MG63 (cell line): ENCODE measurements at regions not wholly inside any gene's neighbourhood (a gene's known extent, or its start where the extent isn't known, plus 50 kb on each side); places are given as distances from the start of the nearest gene placed in this dataset.
"Not testable (repeated sequence)": the region's sequence is repeated elsewhere in the genome, so short reads cannot be mapped to it uniquely, and the experiment has no call there.

Source experiments
- DNase-seq: peaks from one replicate; pipeline ENCODE4 v3.0.0-alpha.2; 2020
- H3K27me3 ChIP-seq: fragments of 250-450 bp; sonication (Bioruptor Pico); 2 replicates; pipeline ENCODE4 v1.5.1; 2020; ENCODE audit warnings: mild to moderate bottlenecking, moderate library complexity
- H3K36me3 ChIP-seq: fragments of 250-450 bp; sonication (Bioruptor Pico); 2 replicates; pipeline ENCODE4 v1.5.1; 2020; ENCODE audit warnings: mild to moderate bottlenecking, moderate library complexity
- H3K4me3 ChIP-seq: fragments of 250-450 bp; sonication (Bioruptor Pico); 2 replicates; pipeline ENCODE4 v1.5.1; 2020; ENCODE audit warnings: mild to moderate bottlenecking, moderate library complexity
- H3K9me3 ChIP-seq: fragments of 250-450 bp; sonication (Bioruptor Pico); 2 replicates; pipeline ENCODE4 v1.5.1; 2020; ENCODE audit warnings: mild to moderate bottlenecking, moderate library complexity

DNA sequence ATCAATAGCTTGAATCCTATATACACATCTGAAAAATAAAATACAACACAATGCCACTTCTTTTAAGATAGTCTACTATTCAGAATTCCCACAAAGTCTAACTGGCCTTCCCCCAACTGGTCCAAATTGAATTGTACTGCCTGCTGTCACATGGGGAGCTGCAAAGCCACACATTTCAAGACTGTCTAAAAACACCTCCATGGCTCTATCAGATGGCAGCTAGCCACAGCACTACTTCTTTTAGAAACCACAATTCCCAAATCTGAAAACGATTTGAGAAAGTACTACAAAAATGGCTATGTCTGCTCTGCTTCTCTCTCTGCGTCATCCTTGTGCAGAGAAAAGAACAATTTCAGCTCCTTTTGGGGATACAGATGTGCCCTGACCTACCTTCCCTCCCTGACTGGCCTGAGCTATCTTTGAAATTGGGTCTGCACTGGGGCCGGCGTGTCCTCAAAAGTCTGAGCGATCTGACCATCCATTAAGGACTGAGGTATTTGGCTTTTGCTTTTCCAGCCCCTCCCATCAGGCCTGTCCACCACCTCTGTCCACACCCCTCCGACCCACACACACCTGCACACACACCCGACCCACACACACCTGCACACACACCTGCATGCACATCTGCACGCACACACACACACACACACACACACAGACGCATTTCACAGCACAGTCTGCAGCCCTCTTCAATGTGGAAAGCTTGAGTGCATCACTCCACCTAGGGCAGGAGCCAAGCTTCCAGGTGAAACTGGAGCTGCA lies 68.6 kb upstream of the IPO5 start:
- Histone ChIP-seq H3K9me3 (no peaks in the 10 kb centered on the region), H3K27me3 (no peaks in the 10 kb centered on the region), H3K4me3 (no peak overlapping the region), H3K36me3 (no peaks in the 10 kb centered on the region)
- no peak for DNase-seq

DNA sequence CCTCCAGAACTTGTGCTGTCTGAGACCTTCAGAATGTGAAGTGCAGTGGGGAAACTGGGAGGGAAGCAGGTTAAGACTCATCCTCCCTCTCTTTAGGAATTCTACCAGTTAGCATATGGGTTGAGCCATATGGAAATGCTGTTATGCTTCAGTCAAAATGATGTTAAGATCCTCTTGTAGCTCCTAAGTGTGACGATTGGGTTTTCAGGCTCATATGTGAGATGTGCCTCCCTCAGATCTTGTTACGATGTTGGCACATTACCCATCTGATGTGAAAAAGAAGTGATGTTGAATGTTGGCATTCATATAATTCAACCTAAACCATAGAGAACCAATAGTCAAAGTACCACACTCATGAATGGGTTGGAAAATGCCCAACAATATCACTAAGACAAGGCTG lies 67.8 kb upstream of the IPO5 start:
- no peaks in the 10 kb centered on the region for H3K27me3 ChIP-seq
- no peak overlapping the region for H3K4me3 ChIP-seq
- H3K9me3 ChIP-seq = no peaks in the 10 kb centered on the region
- no peak for DNase-seq
- no peaks in the 10 kb centered on the region for H3K36me3 ChIP-seq

GRCh38 chr13:97889803-97890202 lies 63.7 kb upstream of the IPO5 start:
- H3K9me3 ChIP-seq = peaks cover 3% of the 10 kb centered on the region
- H3K27me3 ChIP-seq = no peaks in the 10 kb centered on the region
- no peaks in the 10 kb centered on the region for H3K36me3 ChIP-seq
- DNase-seq = no peak
- H3K4me3 ChIP-seq = no peak overlapping the region

DNA sequence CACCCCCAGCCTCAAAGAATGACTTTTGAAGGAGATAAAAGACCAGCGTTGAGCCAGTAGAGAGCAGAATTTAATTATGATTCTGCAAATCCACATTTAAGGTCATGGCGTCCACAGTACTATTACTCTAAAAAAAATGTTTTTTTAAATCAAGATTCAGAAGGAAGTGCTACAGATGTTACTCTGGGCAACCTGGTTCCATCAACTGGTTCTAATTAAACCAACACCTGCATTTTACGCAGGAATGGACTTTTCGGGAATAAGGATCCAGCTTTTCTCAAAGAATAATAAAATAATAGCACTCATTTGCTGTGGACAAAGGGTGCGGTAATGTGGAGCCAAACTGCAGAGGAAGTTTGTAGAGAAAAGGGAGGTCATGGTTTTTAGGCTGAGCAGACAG lies 62.9 kb upstream of the IPO5 start:
- H3K36me3 ChIP-seq = no peaks in the 10 kb centered on the region
- DNase-seq = no peak
- H3K27me3 ChIP-seq = no peaks in the 10 kb centered on the region
- H3K9me3 ChIP-seq = peaks cover 3% of the 10 kb centered on the region
- H3K4me3 ChIP-seq = no peak overlapping the region

DNA sequence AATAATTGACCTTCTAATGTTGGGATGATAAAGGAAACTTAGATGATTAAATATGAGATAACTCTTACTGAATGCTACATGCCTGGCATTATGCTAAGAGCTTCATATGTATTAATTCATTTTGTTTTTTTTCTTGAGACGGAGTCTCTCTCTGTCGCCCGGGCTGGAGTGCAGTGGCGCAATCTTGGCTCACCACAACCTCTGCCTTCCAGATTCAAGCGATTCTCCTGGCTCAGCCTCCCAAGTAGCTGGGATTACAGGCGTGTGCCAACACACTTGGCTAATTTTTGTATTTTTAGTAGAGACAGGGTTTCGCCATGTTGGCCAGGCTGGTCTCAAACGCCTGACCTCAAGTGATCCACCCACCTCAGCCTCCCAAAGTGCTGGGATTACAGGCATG lies 61.5 kb upstream of the IPO5 start:
- not testable (repeated sequence) for H3K9me3 ChIP-seq, H3K4me3 ChIP-seq, H3K36me3 ChIP-seq, H3K27me3 ChIP-seq
- peak; percentile 46 for DNase-seq

DNA sequence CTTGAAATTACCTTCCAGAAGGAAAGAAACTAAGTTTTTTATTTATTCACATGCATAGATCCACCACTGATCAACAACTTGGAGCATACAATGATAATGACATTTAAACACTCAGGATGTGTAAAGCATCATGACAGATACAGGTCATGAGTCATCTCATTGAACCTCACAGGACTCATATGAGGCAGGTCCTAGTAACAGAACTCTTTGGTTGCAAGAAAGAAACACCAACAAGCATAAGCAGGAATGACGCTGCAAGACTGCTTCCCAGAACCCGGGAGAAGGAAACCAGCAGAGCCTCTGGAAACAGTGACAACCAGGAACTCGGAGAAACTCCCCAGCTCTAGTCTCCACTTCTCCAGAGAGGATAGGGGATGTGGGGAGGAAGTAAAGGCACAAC lies 60.8 kb upstream of the IPO5 start:
- Histone ChIP-seq H3K4me3 (no peak overlapping the region), H3K36me3 (no peaks in the 10 kb centered on the region), H3K9me3 (peaks cover 5% of the 10 kb centered on the region), H3K27me3 (no peaks in the 10 kb centered on the region)
- DNase-seq = no peak

DNA sequence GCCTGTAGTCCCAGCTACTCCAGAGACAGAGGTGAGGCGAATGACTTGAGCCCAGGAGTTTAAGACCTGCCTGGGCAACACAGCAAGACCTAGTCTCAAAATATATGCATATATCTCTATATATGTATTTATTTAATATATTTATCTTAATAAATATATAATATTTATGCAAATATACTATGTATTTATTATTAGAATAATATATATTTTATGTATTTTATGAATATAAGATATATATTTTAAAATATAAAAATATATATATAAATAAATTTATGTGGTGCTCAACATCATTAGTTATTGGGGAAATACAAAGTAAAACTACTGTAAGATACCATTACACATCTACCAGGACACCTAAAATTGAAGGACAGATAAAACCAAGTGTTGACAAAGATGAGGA lies 58.1 kb upstream of the IPO5 start:
- no peaks in the 10 kb centered on the region for H3K36me3 ChIP-seq
- no peak for DNase-seq
- no peak overlapping the region for H3K4me3 ChIP-seq
- H3K27me3 ChIP-seq = no peaks in the 10 kb centered on the region
- peaks cover 5% of the 10 kb centered on the region for H3K9me3 ChIP-seq

- no peaks in the 10 kb centered on the region for H3K36me3 ChIP-seq
- H3K9me3 ChIP-seq = peaks cover 5% of the 10 kb centered on the region
- no peak overlapping the region for H3K4me3 ChIP-seq
- no peaks in the 10 kb centered on the region for H3K27me3 ChIP-seq
- no peak for DNase-seq
Observed at GRCh38 chr13:97896446-97896845, 57.0 kb upstream of the IPO5 start.

DNA sequence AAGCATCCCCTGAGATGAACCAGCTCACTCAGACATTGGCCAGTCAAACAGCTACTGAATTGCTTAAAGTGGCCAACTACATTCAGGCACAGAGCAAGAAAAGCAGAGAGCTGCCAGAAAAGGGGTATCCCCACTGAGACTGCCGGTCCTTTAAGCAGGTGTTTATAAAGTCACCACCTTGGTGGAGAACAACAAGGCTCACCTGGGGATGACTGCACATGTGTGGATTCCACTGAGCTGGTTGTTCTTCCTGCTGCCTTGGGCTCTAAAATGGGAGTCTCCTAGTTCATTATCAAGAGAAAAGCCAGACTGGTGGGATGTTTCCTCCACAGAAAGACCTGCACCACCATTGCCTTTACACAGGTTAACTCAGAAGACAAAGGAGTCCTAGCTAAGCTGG lies 51.8 kb upstream of the IPO5 start:
- no peak overlapping the region for H3K4me3 ChIP-seq
- H3K36me3 ChIP-seq = no peaks in the 10 kb centered on the region
- H3K9me3 ChIP-seq = 0 out of 2 replicates have a peak, but pooled peaks cover 2% of the 10 kb centered on the region
- no peak for DNase-seq
- H3K27me3 ChIP-seq = no peaks in the 10 kb centered on the region
